OCI-LY1 (cell line): ENCODE measurements at regions not wholly inside any gene's neighbourhood (a gene's known extent, or its start where the extent isn't known, plus 50 kb on each side); places are given as distances from the start of the nearest gene placed in this dataset.

Source experiments
- CTCF ChIP-seq: fragments of 200-600 bp; sonication (generic), shearing (Covaris generic); IDR thresholded peaks from 2 replicates; pipeline ENCODE4 v1.5.1; 2017; ENCODE audit warnings: mild to moderate bottlenecking, antibody characterized with exemption, low read length, moderate library complexity, mixed read lengths
- EZH2 ChIP-seq: fragments of 200-600 bp; sonication (generic), shearing (Covaris generic); IDR thresholded peaks from 2 replicates; pipeline ENCODE4 v1.8.0; 2017; ENCODE audit warnings: borderline replicate concordance, mixed run types, mild to moderate bottlenecking, antibody characterized with exemption, low read length, moderate library complexity, mixed read lengths

GRCh38 chr6:165742047-165742446, 79.0 kb upstream of the PDE10A start:
- TF ChIP-seq CTCF (no peak), EZH2 (no peak)
